ENCODE measurements at regions not wholly inside any gene's neighbourhood (a gene's known extent, or its start where the extent isn't known, plus 50 kb on each side); places are given as distances from the start of the nearest gene placed in this dataset.

GRCh38 chr4:26059391-26060154 is 145.6 kb downstream of the SMIM20 start:
- no peak for TF ChIP-seq CTCF (conservative IDR thresholded peaks at IDR 0.05)
- TF ChIP-seq EZH2 (IDR thresholded peaks at IDR 0.05; ENCODE audit: low read depth): no peak

Measured in PC-9 (cell line).